ENCODE measurements at regions not wholly inside any gene's neighbourhood (a gene's known extent, or its start where the extent isn't known, plus 50 kb on each side); places are given as distances from the start of the nearest gene placed in this dataset.

DNA sequence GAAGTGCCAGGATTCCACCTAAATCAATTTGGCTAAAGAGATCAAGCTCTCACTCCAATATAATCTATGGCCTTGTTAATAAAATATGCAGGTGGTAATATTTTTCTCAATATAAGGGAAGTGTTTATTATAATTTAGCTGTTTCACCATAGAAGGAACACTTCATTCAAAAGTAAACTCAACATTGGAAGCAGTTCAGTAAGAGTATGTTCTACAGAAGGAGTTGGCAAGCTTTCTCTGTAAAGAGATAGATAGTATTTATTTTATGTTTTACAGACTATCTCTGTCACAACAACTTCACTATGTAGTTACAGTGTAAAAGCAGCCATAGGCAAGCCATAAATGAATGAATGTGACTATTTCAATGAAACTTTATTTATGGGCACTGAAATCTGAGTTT, 313.6 kb upstream of the ANO3 start:
- TF ChIP-seq MAFK (IDR thresholded peaks at IDR 0.05; ENCODE audit: partially characterized antibody), result no peak
- TF ChIP-seq, protein P1, sequence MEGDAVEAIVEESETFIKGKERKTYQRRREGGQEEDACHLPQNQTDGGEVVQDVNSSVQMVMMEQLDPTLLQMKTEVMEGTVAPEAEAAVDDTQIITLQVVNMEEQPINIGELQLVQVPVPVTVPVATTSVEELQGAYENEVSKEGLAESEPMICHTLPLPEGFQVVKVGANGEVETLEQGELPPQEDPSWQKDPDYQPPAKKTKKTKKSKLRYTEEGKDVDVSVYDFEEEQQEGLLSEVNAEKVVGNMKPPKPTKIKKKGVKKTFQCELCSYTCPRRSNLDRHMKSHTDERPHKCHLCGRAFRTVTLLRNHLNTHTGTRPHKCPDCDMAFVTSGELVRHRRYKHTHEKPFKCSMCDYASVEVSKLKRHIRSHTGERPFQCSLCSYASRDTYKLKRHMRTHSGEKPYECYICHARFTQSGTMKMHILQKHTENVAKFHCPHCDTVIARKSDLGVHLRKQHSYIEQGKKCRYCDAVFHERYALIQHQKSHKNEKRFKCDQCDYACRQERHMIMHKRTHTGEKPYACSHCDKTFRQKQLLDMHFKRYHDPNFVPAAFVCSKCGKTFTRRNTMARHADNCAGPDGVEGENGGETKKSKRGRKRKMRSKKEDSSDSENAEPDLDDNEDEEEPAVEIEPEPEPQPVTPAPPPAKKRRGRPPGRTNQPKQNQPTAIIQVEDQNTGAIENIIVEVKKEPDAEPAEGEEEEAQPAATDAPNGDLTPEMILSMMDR (IDR thresholded peaks at IDR 0.05), result no peak
- no peak for TF ChIP-seq POLR2A (IDR thresholded peaks at IDR 0.05; ENCODE audit: low read length)
- TF ChIP-seq, protein P2, sequence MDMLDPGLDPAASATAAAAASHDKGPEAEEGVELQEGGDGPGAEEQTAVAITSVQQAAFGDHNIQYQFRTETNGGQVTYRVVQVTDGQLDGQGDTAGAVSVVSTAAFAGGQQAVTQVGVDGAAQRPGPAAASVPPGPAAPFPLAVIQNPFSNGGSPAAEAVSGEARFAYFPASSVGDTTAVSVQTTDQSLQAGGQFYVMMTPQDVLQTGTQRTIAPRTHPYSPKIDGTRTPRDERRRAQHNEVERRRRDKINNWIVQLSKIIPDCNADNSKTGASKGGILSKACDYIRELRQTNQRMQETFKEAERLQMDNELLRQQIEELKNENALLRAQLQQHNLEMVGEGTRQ (IDR thresholded peaks at IDR 0.05), result no peak
- TF ChIP-seq, protein P3, sequence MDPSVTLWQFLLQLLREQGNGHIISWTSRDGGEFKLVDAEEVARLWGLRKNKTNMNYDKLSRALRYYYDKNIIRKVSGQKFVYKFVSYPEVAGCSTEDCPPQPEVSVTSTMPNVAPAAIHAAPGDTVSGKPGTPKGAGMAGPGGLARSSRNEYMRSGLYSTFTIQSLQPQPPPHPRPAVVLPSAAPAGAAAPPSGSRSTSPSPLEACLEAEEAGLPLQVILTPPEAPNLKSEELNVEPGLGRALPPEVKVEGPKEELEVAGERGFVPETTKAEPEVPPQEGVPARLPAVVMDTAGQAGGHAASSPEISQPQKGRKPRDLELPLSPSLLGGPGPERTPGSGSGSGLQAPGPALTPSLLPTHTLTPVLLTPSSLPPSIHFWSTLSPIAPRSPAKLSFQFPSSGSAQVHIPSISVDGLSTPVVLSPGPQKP (IDR thresholded peaks at IDR 0.05; ENCODE audit: low read depth, low read length), result no peak
- TF ChIP-seq CEBPB (IDR thresholded peaks at IDR 0.05), result no peak
- TF ChIP-seq BHLHE40 (IDR thresholded peaks at IDR 0.05; ENCODE audit: low read depth, low read length), result no peak
- no peak for TF ChIP-seq PHF8 (IDR thresholded peaks at IDR 0.05; ENCODE audit: borderline replicate concordance, low read depth)
- TF ChIP-seq FOSL2 (IDR thresholded peaks at IDR 0.05), result no peak
- TF ChIP-seq FOSL2 (CRISPR knock-in tag; IDR thresholded peaks at IDR 0.05), result no peak

Measured in A549 (cell line).